Bone marrow (tissue), 2 donors: ENCODE measurements at regions not wholly inside any gene's neighbourhood (a gene's known extent, or its start where the extent isn't known, plus 50 kb on each side); places are given as distances from the start of the nearest gene placed in this dataset.
"Not testable (repeated sequence)": the region's sequence is repeated elsewhere in the genome, so short reads cannot be mapped to it uniquely, and the experiment has no call there.

Experiments used
- DNase-seq, 2 donors: peaks; one replicate each; lab custom pipeline; 2025; lab: John Stamatoyannopoulos, UW

- DNase-seq: no peak
Measured at GRCh38 chr20:6311097-6311496, 188.3 kb upstream of the FERMT1 start.

- DNase-seq: no peak
Measured at GRCh38 chr20:6305536-6305935, 182.7 kb upstream of the FERMT1 start.

GRCh38 chr20:6302041-6302440 is 179.2 kb upstream of the FERMT1 start:
- DNase-seq: no peak

- DNase-seq: no peak
Measured at GRCh38 chr20:6299456-6299855, 176.6 kb upstream of the FERMT1 start.

DNA sequence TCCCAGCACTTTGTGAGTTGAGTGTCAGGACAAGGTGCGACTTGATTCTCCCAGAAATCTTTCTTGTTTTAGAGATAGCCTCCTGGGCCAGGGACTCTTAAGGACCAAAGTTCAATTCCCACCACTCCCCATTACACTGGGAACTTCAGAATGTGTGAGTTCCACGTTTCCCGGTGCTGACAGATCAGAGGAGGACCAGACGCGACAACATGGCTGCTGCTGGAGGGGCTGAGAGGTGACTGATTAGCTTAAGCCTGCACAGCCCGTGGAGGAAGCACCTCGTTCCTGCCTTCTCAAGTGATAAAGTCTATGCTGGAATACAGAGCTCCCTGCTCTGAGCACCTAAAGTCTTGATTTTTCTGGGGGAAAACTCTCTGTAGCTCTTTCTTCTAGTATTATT is 175.2 kb upstream of the FERMT1 start:
- DNase-seq: no peak

DNA sequence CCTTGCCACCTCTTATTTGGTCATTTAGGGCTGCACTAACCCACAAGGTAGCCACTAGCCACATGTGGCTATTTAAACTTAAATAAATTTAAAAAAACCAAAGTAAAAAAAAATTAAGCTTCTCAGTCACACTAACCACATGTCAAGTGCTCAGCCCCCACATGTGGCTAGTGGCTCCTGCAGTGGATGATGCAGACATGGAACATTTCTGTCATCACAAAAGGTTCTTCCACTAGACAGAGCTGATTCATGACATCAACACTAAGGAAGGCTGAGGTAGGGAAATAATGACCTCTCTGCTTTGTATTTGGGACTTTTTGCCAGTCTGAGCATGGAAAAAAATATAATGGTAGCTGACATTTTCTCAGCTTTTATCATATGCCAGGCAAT is 173.0 kb upstream of the FERMT1 start:
- no peak for DNase-seq

GRCh38 chr20:6295127-6295866 is 172.5 kb upstream of the FERMT1 start:
- no peak for DNase-seq

DNA sequence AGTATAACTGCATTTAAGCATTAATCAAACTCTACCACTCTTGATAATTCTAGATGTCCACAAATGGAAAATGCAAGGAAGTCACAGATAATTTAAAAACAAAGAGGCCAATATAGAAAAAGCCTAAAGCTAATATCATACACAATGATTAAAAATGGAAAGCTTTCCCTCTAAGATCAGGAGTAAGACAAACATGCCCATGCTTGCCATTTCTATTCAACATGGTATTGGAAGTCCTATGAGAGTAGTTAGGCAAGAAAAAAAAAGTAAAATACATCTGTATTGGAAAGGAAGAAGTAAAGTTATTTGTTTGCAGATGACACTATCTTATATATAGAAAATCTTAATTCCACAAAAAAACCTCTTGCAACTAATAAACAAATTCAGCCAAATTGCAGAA is 164.6 kb upstream of the FERMT1 start:
- no peak for DNase-seq

DNA sequence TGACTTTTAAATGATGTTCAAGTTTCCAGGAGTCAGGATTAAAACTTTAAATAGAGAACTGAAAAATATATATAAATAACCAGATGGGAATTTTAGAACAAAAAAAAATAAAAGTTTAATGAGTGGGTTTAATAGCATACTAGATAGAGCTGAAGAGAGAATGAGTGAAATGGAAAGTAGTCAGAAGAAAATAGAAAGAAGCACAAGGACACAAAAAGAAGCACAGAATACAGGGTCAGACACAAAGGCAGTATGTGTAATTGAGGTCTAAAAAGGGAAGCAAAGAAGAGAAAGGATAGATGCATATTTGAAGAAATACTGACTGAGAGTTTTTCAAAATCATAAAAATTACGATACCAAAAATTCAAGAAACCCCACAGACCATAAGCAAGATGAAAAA is 159.8 kb upstream of the FERMT1 start:
- no peak for DNase-seq

GRCh38 chr20:6277661-6278240 is 154.9 kb upstream of the FERMT1 start:
- no peak for DNase-seq

DNA sequence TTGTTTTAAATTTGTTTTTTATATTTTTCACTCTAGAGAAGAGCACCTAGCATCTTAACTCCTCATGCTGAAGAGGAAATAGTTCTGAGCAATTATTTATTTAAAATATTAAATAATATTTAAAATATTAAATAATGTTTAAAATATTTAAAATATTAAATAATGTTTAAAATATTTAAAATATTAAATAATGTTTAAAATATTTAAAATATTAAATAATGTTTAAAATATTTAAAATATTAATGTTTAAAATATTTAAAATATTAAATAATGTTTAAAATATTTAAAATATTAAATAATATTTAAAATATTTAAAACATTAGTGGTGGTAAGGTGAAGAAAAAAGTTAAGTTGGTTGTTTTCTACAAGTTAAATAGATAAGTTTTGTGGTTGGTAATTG is 147.6 kb upstream of the FERMT1 start:
- not testable (repeated sequence) for DNase-seq

DNA sequence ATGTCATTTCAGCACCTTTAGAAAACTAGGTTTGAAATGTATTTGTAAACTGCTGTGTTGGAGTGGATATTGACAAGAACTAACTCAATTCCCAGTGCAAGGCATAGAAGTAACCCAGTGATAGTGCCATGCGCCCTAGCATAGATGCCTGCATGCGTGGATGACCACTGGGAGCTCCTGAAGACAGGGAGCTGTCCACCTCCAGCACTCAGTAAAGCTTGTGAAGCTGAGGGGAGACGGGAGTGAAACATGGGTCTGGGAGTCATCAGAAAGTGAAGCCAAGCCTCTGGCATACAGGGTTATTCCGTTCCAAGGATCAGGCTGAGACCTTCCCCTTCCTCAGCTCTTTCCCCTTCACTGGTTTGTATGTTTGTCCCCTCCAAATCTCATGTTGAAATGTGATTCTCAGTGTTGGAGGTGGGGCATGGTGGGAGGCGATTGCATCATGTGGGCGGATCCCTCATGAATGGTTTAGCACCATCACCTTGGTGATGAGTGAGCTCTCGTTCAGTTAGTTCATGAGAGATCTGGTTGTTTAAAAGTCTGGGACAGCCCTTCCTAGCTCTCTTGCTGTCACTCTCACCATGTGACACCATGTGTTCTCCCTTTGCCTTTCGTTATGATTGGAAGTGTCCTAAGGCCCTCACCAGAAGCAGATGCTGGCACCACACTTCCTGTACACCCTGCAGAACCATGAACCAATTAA is 146.5 kb upstream of the FERMT1 start:
- no peak for DNase-seq

DNA sequence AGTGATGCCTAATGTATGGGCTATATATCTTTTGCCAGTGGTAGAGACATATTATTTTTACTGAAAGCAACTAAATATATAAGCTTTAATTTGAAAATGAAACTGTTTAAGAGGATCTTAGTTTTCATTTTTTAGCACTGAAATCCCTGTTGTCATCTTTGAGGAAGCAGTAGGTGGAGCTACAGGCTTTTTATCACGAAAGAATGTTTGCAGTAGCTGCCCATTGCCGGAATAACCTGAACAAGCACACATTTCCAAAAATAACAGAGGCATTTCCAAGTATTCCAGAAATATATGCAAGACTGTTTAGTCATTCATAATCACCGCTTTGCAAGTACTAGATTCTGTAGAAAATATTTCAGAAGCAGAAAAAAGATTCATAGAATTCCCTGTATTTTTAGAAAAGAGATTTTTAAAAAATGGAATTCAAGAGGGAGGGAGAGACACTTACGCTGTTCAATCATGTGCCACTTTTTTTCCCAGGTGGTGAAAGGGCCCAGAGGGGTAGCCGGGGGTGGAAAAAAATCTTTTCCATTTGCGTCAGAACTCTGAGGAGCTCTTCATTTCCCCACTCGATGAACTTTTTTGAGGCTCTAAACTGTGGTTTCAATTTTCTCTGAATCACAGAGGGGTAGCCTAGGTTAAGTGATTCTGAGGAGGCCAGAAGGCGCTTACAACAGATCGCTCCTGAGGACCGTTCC is 142.5 kb upstream of the FERMT1 start:
- no peak for DNase-seq

DNA sequence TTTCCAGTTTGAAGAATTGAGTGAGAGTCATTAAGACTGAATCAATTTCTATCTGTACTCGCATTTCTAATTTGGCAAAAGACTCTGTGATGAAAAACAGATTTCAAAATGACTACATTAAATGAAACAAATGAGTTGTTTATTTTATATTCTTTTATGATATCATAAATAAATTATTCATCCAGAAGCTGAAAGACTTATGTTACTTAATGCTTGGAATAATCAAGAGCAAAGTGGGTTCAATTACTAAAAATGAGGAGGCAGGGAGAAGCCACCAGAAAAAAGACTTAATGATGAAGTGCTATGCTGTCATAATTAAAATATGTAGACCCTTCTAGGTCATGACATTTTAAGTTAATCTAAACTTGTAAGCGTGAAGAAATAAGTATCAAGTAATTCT is 130.6 kb upstream of the FERMT1 start:
- no peak for DNase-seq

- no peak for DNase-seq
Measured at GRCh38 chr20:6245436-6245835, 122.6 kb upstream of the FERMT1 start.

DNA sequence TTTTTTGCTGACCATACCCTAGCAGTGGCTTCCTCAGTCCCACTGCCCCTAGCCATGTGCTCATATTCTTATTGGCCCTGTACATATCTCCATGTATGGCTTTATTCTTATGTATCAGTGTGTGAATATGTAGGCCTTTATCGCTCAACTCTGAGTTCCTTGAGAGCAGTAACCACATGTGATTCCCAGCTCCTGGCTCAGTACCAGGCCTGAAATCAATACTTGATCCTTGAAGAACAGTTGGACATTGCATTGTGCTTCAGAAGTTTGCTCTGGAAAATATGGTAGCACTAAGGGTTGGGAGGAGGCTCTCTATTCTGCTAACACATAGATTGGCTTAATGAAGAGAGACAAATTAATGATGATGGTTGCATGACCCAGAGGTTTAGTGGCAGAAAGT is 118.8 kb upstream of the FERMT1 start:
- DNase-seq: no peak

DNA sequence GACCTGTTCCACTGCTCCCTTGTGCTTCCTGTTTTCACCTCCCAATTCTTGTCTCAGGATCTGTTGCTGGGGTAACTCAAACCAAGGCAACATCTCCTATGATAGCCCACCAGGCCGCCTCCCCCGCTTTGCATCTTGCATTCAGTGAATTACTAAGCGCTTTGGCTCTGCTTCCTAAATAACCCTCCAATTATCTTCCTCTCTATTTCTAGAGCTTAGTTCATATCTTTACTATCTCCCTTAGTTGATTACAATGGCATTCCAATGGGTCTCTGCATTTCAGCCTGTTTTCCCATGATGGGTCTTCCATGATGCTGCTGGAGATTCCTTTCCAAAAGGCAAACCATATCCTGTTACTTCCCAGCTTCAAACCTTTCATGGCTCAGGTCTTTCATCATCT is 117.2 kb upstream of the FERMT1 start:
- no peak for DNase-seq

DNA sequence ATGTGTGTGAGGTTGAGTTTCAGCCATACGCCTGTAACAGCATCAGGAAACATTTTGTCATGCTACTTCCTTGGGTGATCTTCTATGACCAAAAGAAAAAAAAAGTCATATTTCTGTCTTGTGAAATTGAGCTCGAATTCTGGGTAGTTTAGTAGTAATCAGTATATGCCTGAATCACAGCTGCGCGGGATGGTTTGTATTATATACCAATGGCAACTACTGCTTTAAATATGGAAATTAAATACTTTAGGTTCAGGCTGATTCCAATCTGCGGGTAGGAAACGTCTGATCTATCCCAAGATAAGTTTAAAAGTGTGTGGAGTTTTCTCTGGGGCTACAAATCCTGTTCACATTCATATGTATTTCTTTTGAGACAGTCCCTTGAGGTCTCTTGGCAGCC is 115.6 kb upstream of the FERMT1 start:
- no peak for DNase-seq

GRCh38 chr20:6235510-6235909 is 112.7 kb upstream of the FERMT1 start:
- DNase-seq: no peak

- DNase-seq: no peak
Measured at GRCh38 chr20:6232436-6232835, 109.6 kb upstream of the FERMT1 start.

GRCh38 chr20:6231556-6231955 is 108.7 kb upstream of the FERMT1 start:
- DNase-seq: no peak

DNA sequence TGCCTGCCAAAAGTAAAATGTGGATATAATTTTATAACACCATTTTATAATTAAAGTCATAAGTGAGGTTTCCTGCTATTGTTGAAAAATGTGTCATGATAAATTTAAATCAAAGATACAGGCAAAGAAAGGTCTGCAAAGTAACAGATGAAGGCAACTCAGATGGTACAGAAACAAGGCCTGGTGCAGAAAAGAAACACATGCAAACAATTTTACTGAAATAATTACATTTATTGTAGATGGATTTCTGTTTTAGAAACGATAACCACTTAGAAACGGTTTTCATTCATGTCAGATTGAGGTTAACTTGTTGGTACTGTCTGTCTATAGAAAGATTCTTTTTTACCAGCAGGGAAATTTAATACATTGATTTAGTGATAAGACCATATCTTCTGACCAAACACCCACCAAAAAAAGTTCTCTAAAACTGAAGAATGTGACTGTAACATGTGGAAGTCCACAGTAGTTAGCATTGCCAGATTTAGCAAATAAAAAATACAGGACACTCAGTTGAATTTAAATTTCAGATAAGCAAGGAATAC is 105.5 kb upstream of the FERMT1 start:
- no peak for DNase-seq

DNA sequence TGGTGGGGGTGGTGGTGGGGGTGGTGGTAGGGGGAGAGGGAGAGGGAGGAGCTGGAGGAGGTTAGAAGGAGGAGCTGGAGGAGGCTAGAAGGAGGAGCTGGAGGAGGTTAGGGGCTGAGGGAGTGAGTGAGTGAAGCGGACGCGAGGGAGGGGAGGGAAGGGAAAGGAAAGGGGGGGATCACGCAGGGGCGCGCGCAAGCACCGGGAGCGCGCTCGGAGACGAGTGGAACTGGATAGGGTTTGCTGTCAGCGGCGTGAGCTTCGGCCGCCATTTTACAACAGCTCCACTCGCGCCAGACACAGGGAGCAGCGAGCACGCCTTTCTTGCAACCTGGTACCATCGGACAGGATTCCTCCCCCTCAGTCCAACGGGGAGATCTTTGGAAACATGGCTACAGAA is 90.5 kb upstream of the FERMT1 start:
- no peak for DNase-seq
